CD1c-positive myeloid dendritic cell (primary cell): ENCODE measurements at regions not wholly inside any gene's neighbourhood (a gene's known extent, or its start where the extent isn't known, plus 50 kb on each side); places are given as distances from the start of the nearest gene placed in this dataset.

Experiments used
- DNase-seq: peaks from one replicate; pipeline ENCODE4 v3.0.0-alpha.2; 2016; ENCODE audit errors: extremely low spot score

DNA sequence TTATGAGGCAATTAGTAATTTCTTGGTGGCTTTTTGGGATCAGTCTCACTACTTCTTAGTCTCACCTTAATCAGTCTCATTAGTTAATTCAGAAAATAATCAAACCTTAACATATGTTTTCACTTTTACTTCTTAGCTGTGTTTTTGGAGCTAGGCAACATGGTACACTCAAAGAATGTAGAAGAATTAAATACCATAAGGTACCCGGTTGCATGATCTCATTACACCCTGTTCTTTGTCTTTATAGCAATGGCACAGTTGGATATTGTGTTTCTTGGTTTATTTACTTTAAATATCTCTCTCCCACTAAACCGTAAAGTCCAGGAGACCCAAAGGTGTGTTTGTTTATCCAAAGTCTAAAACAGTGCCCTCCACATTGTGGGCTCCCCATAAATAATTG is 132.3 kb downstream of the TNFSF18 start:
- DNase-seq, result no peak

DNA sequence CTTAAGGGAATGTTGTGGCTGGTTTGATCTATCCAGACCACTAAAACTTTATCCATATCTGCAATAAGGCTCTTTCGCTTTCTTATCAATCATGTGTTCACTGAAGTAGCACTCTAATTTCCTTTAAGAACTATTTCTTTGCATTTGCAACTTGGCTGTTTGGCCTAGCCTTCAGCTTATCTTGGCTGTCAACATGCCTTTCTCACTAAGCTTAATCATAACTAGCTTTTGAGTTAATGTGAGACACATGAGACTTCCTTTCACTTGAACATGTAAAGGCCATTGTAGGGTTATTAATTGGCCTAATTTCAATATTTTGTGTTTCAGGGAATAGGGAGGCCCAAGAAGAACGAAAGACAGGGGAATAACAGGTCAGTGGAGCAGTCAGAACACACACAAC is 124.7 kb downstream of the TNFSF18 start:
- no peak for DNase-seq

DNA sequence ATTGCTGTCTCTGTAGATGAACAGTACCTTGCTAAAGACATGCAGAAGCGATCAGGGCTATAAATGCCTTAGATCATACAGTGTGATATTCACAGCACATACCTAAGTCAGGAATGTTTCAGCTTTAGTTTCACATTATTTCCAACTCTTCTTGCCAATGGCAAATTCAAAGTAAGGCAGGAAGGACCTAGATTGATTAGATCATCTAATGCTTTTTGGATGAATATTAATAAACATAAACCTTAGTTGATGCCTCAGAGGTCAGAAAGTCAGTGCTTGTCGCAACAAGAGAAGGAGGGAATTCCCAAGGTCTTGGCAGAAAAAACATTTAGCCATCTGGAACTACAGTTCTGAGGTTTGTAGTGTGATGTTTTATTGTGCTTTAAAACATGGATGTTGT is 122.3 kb downstream of the TNFSF18 start:
- DNase-seq, result no peak

DNA sequence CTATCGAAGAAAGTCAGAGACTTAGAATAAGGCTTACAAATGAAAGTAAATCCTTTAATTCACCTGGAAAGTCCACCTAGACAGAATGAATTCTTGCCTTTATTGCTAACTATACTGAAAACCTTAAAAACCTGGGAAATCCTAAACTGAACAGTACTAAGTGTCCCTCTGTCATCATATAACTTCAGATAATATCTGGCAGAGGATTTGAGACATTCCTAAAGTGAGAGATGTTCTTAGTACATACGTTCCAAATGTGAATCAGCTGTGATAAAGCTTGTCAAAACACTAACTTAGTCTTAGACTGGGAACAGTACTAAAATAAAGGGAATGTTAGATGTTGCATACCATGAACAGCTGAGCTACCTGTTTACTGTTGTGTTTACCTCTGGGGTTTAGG is 121.7 kb downstream of the TNFSF18 start:
- no peak for DNase-seq

DNA sequence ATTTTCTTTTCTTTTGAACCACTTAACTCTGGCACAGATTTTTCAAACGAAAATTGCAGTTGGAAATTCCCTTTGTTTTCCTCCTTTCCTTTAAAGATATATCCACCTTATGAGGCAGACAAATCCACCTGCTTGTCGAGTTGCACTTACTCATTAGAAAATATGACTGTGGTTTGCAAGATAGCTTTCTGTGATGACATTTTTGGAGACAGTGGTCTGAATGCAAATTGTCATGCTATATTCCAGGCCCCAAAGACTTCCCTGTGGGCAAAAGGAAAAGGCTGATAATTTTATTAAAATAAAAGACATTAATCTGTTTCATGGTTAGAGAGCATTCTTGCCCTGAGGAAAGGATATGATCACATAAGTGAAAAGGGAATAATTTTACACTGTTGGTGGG is 120.6 kb downstream of the TNFSF18 start:
- no peak for DNase-seq

DNA sequence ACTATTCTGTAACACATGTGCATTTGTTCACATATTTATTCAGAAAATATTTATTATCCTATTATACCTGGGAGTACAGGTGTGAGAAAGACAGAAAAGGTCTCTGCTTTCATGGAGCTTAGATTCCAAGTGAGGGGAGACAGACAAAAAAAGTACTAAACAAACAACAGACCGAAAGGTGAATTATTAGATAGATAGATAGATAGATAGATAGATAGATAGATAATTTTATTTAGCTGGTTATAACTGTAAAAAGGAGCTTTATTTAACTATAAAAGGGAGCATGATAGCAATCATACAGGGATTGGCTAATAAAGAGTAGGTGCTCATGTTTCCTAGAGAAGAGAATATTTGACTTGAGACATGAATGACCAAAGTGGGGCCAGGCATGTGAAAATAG is 119.4 kb downstream of the TNFSF18 start:
- no peak for DNase-seq

DNA sequence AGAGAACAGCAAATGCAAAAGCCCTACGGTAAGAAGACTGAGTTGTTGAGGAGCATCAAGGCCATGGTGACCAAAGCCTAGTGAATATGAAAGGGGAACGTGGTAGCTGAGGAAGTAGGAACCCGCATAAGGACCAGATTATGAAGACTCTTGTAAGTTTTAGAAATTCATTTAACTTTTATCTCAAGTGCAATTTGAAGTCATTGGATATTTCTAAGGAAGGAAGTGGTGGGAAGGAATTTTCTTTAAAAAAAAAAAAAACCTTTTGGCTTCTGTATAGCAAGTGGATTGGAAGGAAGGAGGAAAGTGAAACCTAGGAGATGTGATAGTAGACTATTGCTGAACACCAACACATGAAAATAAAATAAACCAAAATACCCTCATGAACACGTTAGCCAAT is 119.0 kb downstream of the TNFSF18 start:
- DNase-seq, result peak; percentile 43

DNA sequence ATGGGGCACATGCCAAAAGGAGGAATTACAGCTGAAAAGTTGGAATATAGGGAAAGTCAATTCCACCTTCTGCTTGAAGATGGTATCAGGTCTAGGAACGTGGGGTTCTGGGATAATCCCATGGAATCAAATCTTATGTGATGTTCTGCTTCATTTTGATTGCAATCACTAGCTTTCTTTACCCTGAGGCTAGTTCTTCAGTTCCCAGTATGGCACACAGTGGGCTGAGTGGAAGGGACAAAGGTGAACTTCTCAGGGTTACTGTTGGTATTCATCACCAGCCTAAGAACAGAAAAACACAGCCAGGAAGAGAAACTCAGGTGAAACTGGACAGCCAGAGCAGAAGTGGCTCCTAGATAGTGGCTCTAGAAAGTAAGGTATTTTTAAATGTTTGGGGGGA is 117.8 kb downstream of the TNFSF18 start:
- no peak for DNase-seq

DNA sequence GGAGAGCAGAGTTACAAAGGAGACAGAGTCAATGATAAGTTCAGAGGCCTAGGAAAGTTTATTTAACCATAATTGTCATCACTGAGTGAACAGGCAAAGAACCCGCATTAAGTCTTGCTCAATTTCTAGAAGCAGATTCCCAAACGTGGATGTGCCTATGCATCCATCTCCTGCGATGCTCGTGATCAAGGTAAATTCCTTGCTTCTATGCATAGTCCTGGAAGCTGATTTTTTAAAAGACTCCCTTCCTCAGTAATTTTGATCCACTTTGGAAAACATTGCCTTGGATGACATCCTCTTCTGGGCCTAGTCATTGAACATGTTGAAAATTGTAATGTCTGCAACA is 116.4 kb downstream of the TNFSF18 start:
- DNase-seq, result no peak

DNA sequence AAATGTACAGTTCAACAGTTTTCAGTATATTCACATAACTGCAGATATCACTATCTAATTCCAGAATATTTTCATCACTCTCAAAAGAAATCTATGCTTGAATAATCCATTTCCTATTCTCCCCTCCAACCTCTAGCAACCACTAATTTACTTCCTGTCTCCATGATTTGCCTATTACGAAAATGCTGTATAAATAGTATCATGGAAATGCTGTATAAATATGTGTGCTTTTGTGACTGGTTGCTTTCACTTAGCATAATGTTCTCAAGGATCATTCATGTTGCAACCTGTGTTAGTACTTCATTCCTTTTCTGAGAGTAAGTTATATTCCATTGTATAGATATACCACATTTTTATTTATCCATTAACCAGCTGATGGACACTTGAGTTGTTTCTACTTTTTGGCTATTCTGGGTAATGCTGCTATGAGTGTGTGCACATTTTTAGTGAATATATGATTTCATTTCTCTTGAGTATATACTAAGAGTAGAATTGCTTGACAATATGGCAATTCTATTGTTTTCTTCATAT is 115.6 kb downstream of the TNFSF18 start:
- DNase-seq, result no peak

DNA sequence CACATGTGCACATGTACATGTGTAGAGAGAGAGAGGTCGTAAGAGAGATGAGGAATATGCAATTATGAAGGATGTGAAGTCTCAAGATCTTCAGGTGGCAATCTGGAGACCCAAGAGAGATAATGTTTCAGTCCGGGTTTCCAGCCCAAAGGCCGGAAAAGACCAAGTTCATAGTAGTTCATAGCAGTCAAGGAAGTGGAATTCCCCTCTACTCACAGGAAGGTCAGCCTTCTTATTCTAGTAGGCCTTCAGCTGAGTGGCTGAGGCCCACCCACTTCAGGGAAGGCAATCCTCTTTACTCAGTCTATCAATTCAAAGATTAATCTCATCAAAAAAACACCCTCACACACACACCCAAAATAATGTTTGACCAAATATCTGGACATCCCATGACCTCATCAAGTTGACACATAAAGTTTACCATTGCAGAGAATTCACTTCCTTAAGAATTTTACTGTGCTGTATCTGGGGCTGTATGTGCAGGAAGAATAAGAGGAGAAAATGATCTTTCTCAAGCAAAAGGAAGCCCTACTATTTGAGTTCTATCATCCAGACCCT is 114.6 kb downstream of the TNFSF18 start:
- DNase-seq, result no peak

DNA sequence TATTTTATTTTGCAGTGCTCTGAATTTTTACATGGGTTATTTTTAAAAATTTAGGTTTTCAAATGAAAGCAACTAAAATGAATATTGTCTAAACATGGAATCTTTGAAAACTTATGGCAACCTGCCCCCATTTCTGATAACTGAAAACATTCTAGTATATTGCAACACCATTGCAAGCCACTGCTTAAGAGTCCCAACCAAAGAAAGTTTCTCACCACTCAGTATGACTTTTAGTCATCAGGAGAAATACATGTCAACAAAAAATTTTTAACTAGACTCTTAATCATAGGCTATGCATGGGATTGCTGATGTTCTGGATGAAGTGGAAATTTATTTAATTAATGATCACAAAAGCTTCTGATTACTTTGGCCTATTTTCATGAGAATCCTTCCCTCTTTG is 112.1 kb downstream of the TNFSF18 start:
- no peak for DNase-seq

DNA sequence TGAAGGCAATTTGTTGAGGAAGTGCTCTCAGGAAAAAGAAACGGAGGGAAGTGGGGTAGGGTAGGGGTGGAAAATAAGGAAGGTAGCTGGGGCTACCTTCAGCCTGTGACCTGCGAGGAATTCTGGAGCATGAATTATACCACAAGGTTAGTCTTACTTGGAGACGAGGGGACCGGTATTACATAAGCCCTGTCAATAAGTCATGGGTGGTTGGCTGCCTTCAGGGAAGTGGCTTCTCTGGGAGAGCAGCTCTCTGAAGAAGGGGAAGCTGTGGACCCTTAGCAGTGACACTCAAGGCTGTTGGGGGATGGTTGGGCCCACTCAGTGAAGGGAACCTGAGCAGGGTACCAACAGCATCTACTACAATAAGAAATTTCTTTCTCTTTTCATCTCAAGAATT is 111.3 kb downstream of the TNFSF18 start:
- DNase-seq, result peak; percentile 13

DNA sequence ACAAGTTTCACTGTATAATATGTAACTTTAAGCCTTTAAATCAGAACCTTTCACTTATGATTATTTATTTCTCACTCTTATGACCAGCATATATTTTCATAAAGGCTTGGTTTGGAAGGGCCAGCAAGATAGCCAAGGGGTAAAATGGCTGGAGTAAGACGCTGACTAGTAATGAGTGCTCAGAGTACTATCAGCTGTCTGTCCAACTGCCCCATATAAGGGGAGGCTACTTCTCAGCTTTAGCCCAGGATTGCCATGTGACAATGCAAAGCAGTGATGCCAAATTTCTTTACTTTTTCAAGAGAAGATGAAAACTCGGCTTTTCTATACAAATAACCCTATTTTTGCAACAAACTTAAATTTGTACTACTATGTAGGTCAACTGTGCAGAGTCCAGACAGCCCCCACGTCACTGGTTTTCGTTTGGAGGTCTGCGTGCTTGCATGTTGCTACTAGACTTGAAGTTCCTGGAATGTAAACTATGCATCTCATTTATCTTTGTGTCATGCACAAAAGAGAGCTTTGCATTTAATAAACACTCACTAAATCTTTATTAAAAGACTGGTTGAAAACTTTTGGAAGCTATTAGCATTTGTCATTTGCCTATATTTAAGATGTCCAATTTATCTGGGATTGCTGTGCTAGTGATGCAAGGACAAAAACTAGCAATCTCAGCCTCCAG is 110.4 kb downstream of the TNFSF18 start:
- no peak for DNase-seq

DNA sequence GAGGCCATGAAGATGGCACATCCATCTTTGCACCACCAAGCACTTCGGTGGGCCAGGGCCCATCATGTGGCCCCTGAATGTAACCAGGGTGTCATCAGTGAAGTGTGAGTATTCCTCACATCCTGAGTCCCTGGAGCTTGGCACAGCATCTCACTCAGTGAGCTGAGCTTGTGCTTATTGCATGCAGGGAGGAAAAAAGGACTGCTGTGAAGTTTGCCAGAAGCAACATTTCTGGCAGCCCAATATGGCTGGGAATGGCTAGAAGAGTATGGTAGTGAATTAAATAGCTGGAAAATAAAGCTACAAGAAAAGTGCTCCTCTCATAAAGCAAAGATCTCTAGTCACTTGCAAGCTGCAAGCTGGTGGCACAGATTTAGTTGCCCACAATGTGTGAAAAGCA is 109.3 kb downstream of the TNFSF18 start:
- DNase-seq, result no peak

DNA sequence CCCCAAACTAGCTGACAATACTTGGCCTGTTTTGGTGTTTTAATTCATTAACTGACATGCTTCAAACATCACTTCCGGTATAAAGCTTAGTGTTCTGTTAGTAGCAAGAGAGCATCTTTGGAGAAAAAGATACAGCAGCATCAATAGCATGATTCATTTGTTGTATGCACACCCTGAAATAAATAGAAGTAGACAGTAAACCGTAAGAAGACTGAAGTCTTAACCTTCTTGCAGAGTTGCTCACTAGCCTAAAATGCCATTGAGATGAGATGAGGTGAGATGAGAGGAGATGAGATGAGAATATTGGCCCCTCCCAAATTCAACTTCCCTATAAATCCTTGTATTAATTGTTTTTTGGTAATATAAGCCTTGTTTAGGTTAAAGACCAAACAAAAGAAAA is 108.8 kb downstream of the TNFSF18 start:
- DNase-seq, result no peak

DNA sequence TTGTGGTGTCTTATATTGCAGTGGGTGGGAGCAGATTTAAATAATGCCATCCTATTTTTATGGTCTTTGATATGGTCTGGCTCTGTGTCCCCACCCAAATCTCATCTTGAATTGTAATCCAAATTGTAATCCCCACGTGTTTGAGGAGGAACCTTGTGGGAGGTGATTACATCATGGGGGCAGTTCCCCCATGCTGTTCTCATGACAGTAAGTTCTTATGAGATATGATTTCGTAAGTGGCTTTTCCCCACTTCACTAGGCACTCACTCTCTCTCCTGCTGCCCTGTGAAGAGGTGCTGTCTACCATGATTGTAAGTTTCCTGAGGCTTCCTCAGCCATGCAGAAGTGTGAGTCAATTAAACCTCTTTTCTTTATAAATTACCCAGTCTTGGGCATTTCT is 107.6 kb downstream of the TNFSF18 start:
- peak; percentile 20 for DNase-seq

DNA sequence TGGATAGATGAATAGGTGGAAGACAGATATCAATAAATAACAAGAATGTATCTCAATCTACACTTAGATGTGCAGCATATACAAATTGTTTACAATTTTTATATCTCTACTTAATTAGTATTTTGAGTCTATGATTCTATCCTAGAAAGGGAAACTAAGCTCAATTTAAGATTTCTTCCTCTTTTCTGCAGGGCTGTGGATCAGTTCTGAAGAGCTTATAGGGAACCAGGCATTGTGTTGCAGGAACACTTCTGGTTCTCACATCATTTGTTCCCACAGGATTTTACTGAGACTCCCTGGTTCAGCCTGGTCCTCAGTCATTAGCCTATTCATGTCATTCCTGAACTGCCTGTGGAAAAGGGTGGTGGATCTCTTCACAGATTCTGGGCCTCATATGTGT is 105.8 kb downstream of the TNFSF18 start:
- peak; percentile 59 for DNase-seq

DNA sequence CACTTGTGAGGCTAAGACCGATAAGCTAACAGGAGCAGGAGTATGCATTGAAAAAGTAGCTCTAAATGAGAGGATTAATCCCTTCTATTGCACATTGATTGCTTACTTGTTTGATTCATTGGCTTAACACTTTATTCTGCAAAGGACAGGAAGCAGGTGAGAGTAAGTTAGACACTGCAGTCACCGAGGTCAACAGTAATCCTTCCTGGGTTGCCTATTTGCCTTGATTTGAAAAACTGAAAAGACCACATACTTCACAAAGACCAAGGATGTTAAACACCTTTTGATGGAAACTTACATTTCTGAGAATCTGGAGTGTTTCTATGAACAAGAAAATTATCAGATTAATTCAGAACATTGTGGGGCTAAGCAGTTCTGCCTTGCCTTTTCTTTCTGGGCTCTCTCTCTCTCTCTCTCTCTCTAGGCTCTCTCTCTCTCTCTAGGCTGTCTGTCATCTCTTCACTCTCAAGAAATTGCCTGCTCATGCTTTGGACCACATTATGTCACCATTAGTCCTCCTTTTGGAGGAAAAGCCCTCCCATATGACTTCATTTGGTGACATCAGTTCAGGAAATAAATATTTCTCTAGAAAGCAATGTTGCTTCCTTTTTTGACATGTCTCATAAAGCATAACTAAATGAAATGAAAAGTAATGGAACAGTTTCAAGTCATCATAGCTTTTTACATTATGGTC is 103.8 kb downstream of the TNFSF18 start:
- DNase-seq, result peak; percentile 74

DNA sequence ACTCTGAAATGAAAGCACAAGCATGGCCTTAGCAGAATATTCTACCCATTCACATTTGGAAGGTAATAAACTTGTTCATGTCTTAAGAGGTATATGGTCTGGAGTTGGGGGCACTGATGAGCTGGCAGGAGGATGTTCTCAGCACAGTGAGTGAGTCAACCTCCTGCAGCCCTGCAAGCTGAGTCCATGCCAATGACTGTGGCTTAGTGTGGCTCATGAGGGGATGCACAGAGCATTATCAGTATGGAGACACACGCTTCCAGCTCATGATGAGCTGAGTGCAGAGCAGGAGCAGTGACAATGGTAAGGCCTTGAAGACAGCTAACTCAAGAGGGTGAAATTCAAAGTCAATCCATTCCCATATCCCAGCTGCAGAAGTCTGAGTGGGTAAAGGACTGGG is 102.3 kb downstream of the TNFSF18 start:
- no peak for DNase-seq

DNA sequence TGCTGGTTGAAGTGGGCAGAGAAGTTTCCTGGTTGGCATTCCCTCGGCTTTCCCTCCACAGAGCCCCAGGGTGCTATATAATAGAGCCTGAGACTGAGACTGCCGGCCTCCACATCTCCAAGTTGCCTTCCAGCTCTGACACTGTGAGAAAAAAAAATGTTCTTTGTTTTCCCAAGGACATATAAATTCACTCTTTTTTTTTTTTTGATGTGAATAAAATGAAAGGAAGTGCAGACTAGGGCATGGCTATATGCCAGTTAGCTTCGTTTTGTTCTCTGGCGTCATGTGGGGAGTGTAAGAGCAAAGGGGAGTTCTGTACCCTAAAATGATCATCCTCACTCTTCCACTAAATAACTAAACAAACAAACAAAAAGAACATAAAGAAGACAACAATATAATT is 101.6 kb downstream of the TNFSF18 start:
- no peak for DNase-seq

DNA sequence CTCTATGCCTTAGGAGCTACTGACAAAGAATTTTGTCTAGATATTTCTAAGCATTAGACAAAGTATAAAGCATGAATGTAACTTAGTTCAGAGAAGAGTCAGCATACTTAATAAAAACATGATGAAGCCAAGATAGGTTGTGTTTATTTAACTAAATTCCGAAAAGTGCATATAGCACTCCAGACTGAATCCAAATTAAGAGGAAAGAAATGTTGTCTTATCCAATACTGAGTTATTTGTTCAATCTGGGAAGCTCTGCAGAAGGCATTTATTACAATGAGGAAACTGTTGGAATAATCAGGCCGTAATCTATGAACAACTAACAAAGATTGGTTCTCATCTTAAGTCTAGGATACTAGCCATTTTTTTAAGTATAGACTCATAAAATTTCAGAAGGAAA is 100.2 kb downstream of the TNFSF18 start:
- no peak for DNase-seq

DNA sequence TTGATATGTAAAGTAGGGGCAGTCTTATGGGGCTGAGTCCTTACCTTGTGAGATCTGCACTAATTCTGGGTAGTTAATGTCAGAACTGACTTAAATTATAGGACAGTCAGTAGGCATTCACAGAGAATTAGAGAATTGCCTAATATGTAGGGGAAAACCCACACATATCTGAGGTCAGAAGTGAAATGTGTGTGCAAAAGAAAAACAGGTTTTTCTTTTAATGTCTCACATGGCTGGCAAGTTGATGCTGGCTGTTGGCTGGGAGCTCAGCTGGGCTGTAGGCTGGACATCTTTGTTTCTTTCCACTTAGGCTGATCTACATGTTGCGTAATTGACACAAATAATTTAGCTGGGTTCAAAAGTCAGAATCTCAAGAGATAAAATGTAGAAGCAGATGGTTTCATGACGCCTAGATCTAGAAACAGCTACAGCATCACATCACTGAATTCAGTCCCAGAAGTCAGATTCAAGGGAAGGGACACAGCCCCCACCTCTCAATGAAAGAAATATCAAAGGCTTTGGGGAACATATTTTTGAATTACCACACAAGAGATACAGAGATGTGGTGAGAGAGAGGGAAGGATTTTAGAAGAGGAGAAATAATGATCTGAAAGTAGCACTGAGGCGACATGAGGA is 98.9 kb downstream of the TNFSF18 start:
- peak; percentile 18 for DNase-seq
